HG02885 (cell line): ENCODE measurements at regions not wholly inside any gene's neighbourhood (a gene's known extent, or its start where the extent isn't known, plus 50 kb on each side); places are given as distances from the start of the nearest gene placed in this dataset.

Source experiments
- ATAC-seq: cut with Tn5 transposase; IDR thresholded peaks from one replicate; pipeline ENCODE4 v1.9.1; 2021; ENCODE audit warnings: mild to moderate bottlenecking; ENCODE audit not compliant: unreplicated experiment, poor library complexity

DNA sequence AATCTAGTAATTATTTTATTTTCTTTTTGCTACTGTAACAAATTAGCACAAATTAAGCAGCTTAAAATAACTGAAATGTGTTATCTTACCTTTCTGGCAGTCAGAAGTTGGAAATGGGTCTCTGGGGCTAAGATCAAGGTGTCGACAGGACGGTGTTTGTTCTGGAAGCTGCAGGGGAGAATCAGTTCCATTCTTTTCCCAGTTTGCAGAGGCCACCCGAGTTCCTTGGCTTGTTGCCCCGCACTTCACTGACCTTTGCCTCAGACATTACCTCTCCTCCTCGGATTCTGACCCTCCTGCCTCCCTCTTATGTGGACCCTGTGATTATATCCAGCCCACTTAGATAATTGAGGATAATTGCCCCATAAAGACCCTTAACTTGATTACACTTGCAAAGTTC lies 61.0 kb upstream of the MAF start:
- no peak for ATAC-seq

DNA sequence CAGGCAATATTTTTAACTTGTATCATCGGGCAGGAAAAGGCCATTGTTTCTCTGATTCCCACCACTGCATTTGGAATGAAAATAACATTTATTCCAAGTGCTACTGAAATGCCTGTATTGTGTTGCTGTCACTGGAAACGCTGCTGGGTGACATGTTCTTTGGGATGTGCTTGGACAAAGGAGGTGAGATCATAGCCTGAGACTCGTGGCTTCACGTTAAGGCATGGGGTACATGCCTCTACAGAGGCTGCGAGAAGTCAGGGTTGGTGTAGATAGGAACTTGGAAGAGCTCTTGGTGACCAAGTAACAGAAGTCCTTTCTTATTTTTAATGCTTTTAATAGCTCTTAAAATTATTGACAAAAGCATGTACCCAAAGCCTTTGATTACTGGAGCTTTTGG lies 58.8 kb upstream of the MAF start:
- no peak for ATAC-seq

DNA sequence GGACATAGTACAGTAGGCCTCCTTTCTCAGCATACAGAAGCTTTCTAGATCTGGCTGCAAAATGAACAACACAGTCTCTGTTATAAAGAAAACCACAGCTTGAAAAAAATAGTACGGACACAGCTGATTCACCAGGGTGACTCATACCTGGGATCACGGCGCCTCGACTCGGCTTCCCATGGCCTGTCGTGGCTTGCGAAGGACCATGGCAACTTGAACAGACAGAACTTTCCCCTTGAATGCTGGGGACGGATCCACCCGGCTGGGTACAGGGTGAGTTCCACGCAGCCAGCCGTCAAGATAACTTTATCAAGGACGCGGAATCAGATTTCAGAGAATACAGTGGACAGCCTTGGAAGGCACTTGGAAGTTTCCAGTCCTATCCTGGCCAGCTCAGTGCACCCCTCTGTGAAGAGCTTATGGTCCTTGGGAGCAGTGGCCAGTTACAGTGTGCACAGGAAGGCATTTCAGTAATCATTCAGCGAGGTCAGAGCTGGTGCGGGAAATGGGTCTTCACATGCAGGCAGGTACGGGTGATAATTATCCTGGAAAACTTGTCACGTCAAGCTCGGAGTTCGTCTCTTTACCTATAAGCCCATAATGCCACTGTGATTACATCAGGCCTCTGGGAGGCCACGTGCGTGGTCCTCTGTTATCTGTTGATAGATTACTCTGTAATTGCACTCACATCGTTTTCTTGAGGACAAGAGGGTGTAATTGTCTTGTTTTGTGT lies 57.9 kb upstream of the MAF start:
- no peak for ATAC-seq

DNA sequence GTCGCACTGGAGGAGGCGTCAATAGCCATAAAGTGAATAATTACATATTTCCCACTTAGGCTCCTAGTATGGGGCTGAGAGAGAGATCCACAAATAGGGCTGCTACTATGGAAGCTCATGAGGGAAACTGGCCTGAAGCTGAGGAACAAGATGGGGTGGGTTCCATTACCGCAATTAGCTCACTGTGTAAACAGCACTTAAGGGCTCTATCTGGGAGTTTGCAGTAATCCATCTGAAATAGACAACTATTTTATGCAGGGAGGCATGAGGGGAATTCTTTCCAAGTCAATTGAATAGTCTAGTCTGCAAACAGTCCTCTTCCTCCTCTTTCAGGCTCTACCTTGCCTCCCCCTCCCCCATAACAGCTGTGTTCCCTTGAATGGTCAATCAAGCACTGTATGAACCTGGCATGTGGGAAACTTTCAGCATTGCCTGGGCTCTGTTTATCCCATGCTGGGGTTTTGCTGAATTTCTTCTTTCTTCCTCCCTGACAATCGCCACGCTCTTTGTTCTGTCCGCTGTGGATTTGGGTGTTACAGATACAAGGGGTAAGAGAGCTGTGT lies 56.1 kb upstream of the MAF start:
- no peak for ATAC-seq

- ATAC-seq = no peak
Observed at GRCh38 chr16:79653373-79653891, 52.9 kb upstream of the MAF start.

DNA sequence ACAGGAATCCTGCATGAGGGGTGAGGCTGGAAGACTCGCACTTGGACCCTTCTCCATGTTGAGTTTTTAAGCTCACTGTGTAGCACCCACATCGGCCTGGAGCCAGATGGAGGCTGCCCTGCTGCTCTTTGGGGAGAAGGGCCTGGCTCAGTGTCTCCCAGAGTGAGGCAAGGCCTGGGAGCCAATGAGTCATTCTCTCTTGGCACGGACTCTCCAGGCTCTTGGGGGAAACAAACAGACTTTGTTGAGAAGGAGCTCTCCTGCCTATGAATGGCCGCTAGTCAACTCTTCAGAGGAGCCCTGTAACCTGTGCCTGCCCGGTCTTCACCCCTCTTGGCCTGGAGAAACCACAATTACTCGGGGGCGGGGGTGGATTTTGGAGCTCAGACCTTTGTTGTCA lies 50.8 kb upstream of the MAF start:
- no peak for ATAC-seq
